Keratinocyte (primary cell): ENCODE measurements at regions not wholly inside any gene's neighbourhood (a gene's known extent, or its start where the extent isn't known, plus 50 kb on each side); places are given as distances from the start of the nearest gene placed in this dataset.

Source experiments
- DNase-seq: peaks from one replicate; pipeline ENCODE4 v3.0.0-alpha.2; 2011; ENCODE audit warnings: low read depth, missing footprints, low spot score
- FAIRE-seq: peaks from 2 replicates; lab custom pipeline; 2011; peaks lifted over from hg19 to GRCh38; lab: Jason Lieb, UNC
- H2AFZ ChIP-seq: 2 replicates; pipeline ENCODE4 v1.6.0; 2012; ENCODE audit warnings: low read length, control low read depth, inconsistent platforms; ENCODE audit not compliant: control insufficient read depth
- H3K27ac ChIP-seq: 2 replicates; pipeline ENCODE4 v1.5.1; 2011; ENCODE audit warnings: low read length; ENCODE audit not compliant: control insufficient read depth, insufficient read depth
- H3K27me3 ChIP-seq: 3 replicates; pipeline ENCODE4 v1.6.0; 2011; ENCODE audit warnings: low read length; ENCODE audit not compliant: control insufficient read depth, insufficient read depth; ENCODE audit errors: extremely low read depth
- H3K36me3 ChIP-seq, 2 experiments: 2 replicates in 1 of 2; 3 replicates in 1 of 2; pipeline ENCODE4 v1.5.1; 2011; ENCODE audit warnings: low read length in 2 of 2, mild to moderate bottlenecking in 1 of 2; ENCODE audit not compliant: control insufficient read depth in 2 of 2, insufficient read depth in 2 of 2; ENCODE audit errors: extremely low read depth in 1 of 2
- H3K4me1 ChIP-seq: 3 replicates; pipeline ENCODE4 v1.5.1; 2011; ENCODE audit warnings: low read length; ENCODE audit not compliant: control insufficient read depth, insufficient read depth; ENCODE audit errors: extremely low read depth
- H3K4me2 ChIP-seq: 3 replicates; pipeline ENCODE4 v1.6.0; 2011; ENCODE audit warnings: low read depth, low read length; ENCODE audit not compliant: control insufficient read depth, insufficient read depth; ENCODE audit errors: extremely low read depth
- H3K4me3 ChIP-seq, 3 experiments: fragments of 200-600 bp in 1 of 3; sonication (generic) in 1 of 3; 2 replicates in 2 of 3; 3 replicates in 1 of 3; pipeline ENCODE4 v1.5.1; 2011 to 2016; ENCODE audit warnings: low read length in 3 of 3, mild to moderate bottlenecking in 3 of 3, control low read depth in 2 of 3, inconsistent platforms in 1 of 3, low read depth in 1 of 3, mixed read lengths in 1 of 3, mixed run types in 1 of 3, moderate library complexity in 1 of 3; ENCODE audit not compliant: control insufficient read depth in 2 of 3, insufficient read depth in 2 of 3; ENCODE audit errors: extremely low read depth in 1 of 3
- H3K79me2 ChIP-seq: 2 replicates; pipeline ENCODE4 v1.6.0; 2012; ENCODE audit warnings: low read length; ENCODE audit not compliant: control insufficient read depth, insufficient read depth
- H3K9ac ChIP-seq: 3 replicates; pipeline ENCODE4 v1.6.0; 2011; ENCODE audit warnings: low read length; ENCODE audit not compliant: control insufficient read depth, insufficient read depth; ENCODE audit errors: extremely low read depth
- H3K9me1 ChIP-seq: 3 replicates; pipeline ENCODE4 v1.6.0; 2011; ENCODE audit warnings: low read length; ENCODE audit not compliant: control insufficient read depth, insufficient read depth; ENCODE audit errors: extremely low read depth
- H3K9me3 ChIP-seq: 2 replicates; pipeline ENCODE4 v1.5.1; 2012; ENCODE audit warnings: low read depth, low read length; ENCODE audit not compliant: control insufficient read depth
- H4K20me1 ChIP-seq: 3 replicates; pipeline ENCODE4 v1.6.0; 2011; ENCODE audit warnings: low read length; ENCODE audit not compliant: control insufficient read depth, insufficient read depth; ENCODE audit errors: extremely low read depth
- EZH2 ChIP-seq: IDR thresholded peaks from one replicate; pipeline ENCODE4 v1.6.1; 2012; ENCODE audit warnings: inconsistent platforms, mild to moderate bottlenecking, low read length, moderate library complexity
- dilution Hi-C: fragments of 300-500 bp; cut with MboI; formaldehyde crosslinking; loops from one replicate; pipeline ENCODE4 v1.7.0; 2020; ENCODE audit warnings: low sequenced_read_pairs; ENCODE audit not compliant: extremely low pct_ligation_motif_present
- TF ChIP-seq, protein P1 (sequence below), 3 experiments: IDR thresholded peaks in 1 of 3; conservative IDR thresholded peaks in 1 of 3; optimal IDR thresholded peaks in 1 of 3; 2 replicates in 2 of 3; 3 replicates in 1 of 3; pipeline versions ENCODE3 to v1.5.1; 2011; ENCODE audit warnings: low read length in 3 of 3, mild to moderate bottlenecking in 3 of 3, moderate library complexity in 2 of 3, control low read depth in 1 of 3, inconsistent platforms in 1 of 3; ENCODE audit not compliant: insufficient read depth in 2 of 3; ENCODE audit errors: extremely low read depth in 1 of 3

DNA sequence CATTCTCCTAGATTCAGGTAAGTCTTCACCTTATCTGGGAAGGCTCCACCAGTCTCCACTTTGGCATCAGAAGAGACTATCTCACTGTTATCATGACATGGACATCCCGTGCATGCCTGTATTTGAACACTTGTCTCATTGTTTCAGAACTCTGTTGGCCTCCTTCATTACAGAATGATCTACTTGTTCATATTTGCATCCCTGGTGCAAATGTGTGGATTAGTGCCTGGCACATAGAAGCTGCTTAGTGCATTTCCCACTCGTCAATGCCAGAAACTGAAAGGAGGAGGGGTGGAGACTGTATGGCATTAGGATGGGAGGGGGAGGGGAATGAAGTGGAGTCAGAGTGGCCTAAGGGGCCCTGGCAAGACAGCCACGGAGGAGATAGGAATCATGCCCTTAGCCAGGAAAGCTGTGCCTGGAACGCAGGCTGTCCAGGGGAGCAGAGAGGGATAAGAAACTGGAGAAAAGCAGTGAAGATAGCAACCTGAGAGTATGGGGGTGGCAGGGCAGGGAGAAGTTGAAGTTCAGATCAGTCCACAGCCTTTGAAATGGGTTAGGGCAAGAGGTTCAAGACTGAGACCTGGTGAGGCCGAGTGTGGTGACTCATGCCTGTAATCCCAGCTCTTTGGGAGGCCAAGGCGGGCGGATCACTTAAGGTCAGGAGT is 53.8 kb upstream of the CAPRIN1 start:
- DNase-seq: no peak
- TF ChIP-seq, protein P1, sequence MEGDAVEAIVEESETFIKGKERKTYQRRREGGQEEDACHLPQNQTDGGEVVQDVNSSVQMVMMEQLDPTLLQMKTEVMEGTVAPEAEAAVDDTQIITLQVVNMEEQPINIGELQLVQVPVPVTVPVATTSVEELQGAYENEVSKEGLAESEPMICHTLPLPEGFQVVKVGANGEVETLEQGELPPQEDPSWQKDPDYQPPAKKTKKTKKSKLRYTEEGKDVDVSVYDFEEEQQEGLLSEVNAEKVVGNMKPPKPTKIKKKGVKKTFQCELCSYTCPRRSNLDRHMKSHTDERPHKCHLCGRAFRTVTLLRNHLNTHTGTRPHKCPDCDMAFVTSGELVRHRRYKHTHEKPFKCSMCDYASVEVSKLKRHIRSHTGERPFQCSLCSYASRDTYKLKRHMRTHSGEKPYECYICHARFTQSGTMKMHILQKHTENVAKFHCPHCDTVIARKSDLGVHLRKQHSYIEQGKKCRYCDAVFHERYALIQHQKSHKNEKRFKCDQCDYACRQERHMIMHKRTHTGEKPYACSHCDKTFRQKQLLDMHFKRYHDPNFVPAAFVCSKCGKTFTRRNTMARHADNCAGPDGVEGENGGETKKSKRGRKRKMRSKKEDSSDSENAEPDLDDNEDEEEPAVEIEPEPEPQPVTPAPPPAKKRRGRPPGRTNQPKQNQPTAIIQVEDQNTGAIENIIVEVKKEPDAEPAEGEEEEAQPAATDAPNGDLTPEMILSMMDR (optimal IDR thresholded peaks at IDR 0.05 in 1 of 3, IDR thresholded peaks at IDR 0.05 in 1 of 3, conservative IDR thresholded peaks at IDR 0.05 in 1 of 3; ENCODE audit: extremely low read depth in 1 of 3, insufficient read depth in 2 of 3, low read length in 3 of 3): no peak
- TF ChIP-seq EZH2: no peak
- Histone ChIP-seq H3K79me2 (no peaks in the 10 kb centered on the region), H3K4me2 (peak overlapping the region; percentile 68), H4K20me1 (no peaks in the 10 kb centered on the region), H3K9me3 (no peaks in the 10 kb centered on the region), H3K9me1 (no peaks in the 10 kb centered on the region), H3K36me3 (no peaks in the 10 kb centered on the region), H2AFZ (peak overlapping the region; percentile 74), H3K4me1 (peaks cover 9% of the 10 kb centered on the region), H3K27ac (no peak overlapping the region), H3K27me3 (no peaks in the 10 kb centered on the region), H3K9ac (no peak overlapping the region), H3K4me3 (peak overlapping the region in 2 of 3 experiments; percentile 18 to 36)
- no peak for FAIRE-seq
- dilution Hi-C loops: no loop called here

DNA sequence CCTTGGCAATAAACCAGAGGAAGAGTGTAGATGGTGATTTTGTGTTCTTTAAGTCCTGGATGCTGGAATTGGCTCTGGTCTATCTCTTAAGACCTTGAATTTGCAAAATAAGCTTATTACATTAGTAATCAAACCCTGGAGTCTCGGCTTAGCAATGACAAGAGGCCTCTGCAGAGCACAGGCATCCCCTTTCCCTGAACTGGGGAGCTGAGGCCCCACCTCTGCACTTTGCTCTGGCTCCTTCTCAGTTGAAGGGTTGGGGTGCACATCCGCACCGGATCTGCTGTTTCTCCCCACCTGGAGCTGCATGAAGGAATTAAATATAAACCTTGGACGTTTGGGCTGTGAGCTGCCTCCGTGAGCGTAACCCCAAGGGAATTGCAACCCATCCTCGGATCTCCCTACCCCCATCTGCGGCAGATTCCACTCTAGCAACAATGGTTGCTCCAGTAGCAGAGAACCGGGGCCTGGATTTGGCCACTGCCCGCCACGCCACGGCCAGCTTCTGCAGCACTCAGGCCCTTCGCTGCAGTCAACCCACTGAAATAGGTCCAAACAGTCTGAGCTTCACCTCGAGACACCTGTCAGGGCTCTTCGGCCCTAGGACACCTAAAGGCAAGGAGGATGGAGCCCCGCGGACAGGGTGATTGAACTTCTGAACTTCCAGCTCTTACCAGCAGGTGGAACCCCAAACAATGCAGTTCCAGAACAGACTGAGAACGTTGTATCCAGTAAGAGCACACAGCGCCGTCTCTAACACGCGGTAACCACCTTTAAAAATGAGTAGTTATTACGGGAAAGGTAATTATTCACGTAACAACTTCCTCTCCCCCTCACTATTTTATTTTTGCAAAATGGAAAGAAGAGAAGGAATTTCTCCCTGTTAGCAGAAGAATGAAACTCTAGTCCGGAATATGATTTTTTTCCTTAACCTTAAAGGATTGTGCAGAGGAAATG is 54.8 kb upstream of the CAPRIN1 start:
- no peak overlapping the region for H3K9ac ChIP-seq
- DNase-seq (peak; percentile 25), FAIRE-seq (peak; percentile 75)
- peaks cover 9% of the 10 kb centered on the region for H3K4me1 ChIP-seq
- peak overlapping the region; percentile 5 for H2AFZ ChIP-seq
- H3K27ac ChIP-seq: no peak overlapping the region
- H4K20me1 ChIP-seq: no peaks in the 10 kb centered on the region
- peak overlapping the region; percentile 68 for H3K4me2 ChIP-seq
- H3K9me3 ChIP-seq: no peaks in the 10 kb centered on the region
- dilution Hi-C loops: no loop called here
- no peaks in the 10 kb centered on the region for H3K79me2 ChIP-seq
- H3K4me3 ChIP-seq: peak overlapping the region in 2 of 3 experiments; percentile 18 to 36
- no peaks in the 10 kb centered on the region for H3K27me3 ChIP-seq
- no peaks in the 10 kb centered on the region for H3K9me1 ChIP-seq
- H3K36me3 ChIP-seq: no peaks in the 10 kb centered on the region
- no peak for TF ChIP-seq EZH2
- TF ChIP-seq, protein P1 (optimal IDR thresholded peaks at IDR 0.05 in 1 of 3, IDR thresholded peaks at IDR 0.05 in 1 of 3, conservative IDR thresholded peaks at IDR 0.05 in 1 of 3; ENCODE audit: extremely low read depth in 1 of 3, insufficient read depth in 2 of 3, low read length in 3 of 3): peak; percentile 81 to 88 (median 88)
